ENCODE measurements at regions not wholly inside any gene's neighbourhood (a gene's known extent, or its start where the extent isn't known, plus 50 kb on each side); places are given as distances from the start of the nearest gene placed in this dataset.

DNA sequence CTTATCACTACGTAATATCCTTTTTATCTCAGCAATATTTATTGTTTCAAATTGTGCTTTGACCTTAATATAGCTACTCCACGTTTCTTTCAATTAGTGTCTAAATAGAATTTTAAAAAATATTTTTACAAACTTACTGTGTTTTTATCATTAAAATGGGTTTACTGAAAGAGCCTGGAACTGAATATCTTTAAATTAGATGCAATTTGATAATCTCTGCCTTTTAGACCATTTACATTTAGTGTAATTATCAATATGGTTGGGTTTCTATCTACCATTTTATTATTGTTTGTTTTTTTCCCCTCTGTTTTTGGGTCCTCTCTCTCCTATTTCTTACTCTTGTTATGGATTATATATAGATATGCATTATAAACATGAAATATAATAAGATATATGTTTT, 327.8 kb downstream of the IRX2 start:
- Histone ChIP-seq H3K36me3 (ENCODE audit: control insufficient read depth, insufficient read depth, low read length) (no peaks in the 10 kb centered on the region), H3K4me1 (ENCODE audit: control insufficient read depth, insufficient read depth, low read length, poor library complexity, severe bottlenecking) (no peaks in the 10 kb centered on the region), H3K9me3 (ENCODE audit: control insufficient read depth, low read length) (no peaks in the 10 kb centered on the region), H3K4me3 (ENCODE audit: insufficient read depth, low read depth, low read length, poor library complexity, severe bottlenecking) (no peak overlapping the region), H3K27ac (ENCODE audit: insufficient read depth, low read length, poor library complexity, severe bottlenecking) (no peak overlapping the region), H3K27me3 (replicated peaks; ENCODE audit: control insufficient read depth, insufficient read depth, low read length, poor library complexity, severe bottlenecking) (no peaks in the 10 kb centered on the region)
- DNase-seq = no peak

DNA sequence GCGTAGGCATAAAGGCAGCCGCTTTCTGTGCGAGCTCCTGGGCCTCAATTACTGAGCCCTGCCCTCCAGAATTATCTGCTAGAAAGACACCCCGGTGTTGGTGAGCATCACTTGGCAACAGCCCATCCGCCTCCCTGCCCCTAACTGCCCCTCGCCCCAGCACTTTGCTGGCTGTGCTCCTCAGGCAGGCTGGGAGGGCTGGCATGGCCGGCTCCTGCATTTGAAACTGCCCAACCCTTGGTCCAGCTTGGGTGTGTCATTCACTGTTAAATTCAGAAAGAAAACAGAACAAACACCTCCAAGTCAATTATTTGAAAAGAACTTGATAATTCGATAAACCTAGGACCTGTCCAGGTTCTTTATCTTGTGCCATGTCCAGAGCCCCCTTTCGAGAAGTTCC, 334.2 kb downstream of the IRX2 start:
- Histone ChIP-seq H3K27ac (ENCODE audit: insufficient read depth, low read length, poor library complexity, severe bottlenecking) (no peak overlapping the region), H3K9me3 (ENCODE audit: control insufficient read depth, low read length) (no peaks in the 10 kb centered on the region), H3K27me3 (replicated peaks; ENCODE audit: control insufficient read depth, insufficient read depth, low read length, poor library complexity, severe bottlenecking) (no peaks in the 10 kb centered on the region), H3K36me3 (ENCODE audit: control insufficient read depth, insufficient read depth, low read length) (no peaks in the 10 kb centered on the region), H3K4me1 (ENCODE audit: control insufficient read depth, insufficient read depth, low read length, poor library complexity, severe bottlenecking) (no peaks in the 10 kb centered on the region), H3K4me3 (ENCODE audit: insufficient read depth, low read depth, low read length, poor library complexity, severe bottlenecking) (no peak overlapping the region)
- no peak for DNase-seq

GRCh38 chr5:2415678-2416077, 335.8 kb downstream of the IRX2 start:
- no peaks in the 10 kb centered on the region for H3K27me3 ChIP-seq (replicated peaks; ENCODE audit: control insufficient read depth, insufficient read depth, low read length, poor library complexity, severe bottlenecking)
- H3K27ac ChIP-seq (ENCODE audit: insufficient read depth, low read length, poor library complexity, severe bottlenecking) = no peak overlapping the region
- no peaks in the 10 kb centered on the region for H3K9me3 ChIP-seq (ENCODE audit: control insufficient read depth, low read length)
- no peaks in the 10 kb centered on the region for H3K4me1 ChIP-seq (ENCODE audit: control insufficient read depth, insufficient read depth, low read length, poor library complexity, severe bottlenecking)
- H3K36me3 ChIP-seq (ENCODE audit: control insufficient read depth, insufficient read depth, low read length) = no peaks in the 10 kb centered on the region
- no peak for DNase-seq
- no peak overlapping the region for H3K4me3 ChIP-seq (ENCODE audit: insufficient read depth, low read depth, low read length, poor library complexity, severe bottlenecking)

- H3K4me3 ChIP-seq (ENCODE audit: insufficient read depth, low read depth, low read length, poor library complexity, severe bottlenecking) = no peak overlapping the region
- no peaks in the 10 kb centered on the region for H3K9me3 ChIP-seq (ENCODE audit: control insufficient read depth, low read length)
- no peaks in the 10 kb centered on the region for H3K4me1 ChIP-seq (ENCODE audit: control insufficient read depth, insufficient read depth, low read length, poor library complexity, severe bottlenecking)
- no peak overlapping the region for H3K27ac ChIP-seq (ENCODE audit: insufficient read depth, low read length, poor library complexity, severe bottlenecking)
- no peak for DNase-seq
- no peaks in the 10 kb centered on the region for H3K36me3 ChIP-seq (ENCODE audit: control insufficient read depth, insufficient read depth, low read length)
- H3K27me3 ChIP-seq (replicated peaks; ENCODE audit: control insufficient read depth, insufficient read depth, low read length, poor library complexity, severe bottlenecking) = no peaks in the 10 kb centered on the region
Measured at GRCh38 chr5:2410451-2410850, 341.0 kb downstream of the IRX2 start.

GRCh38 chr5:2403296-2403695, 348.2 kb downstream of the IRX2 start:
- Histone ChIP-seq H3K4me1 (ENCODE audit: control insufficient read depth, insufficient read depth, low read length, poor library complexity, severe bottlenecking) (no peaks in the 10 kb centered on the region), H3K36me3 (ENCODE audit: control insufficient read depth, insufficient read depth, low read length) (no peaks in the 10 kb centered on the region), H3K9me3 (ENCODE audit: control insufficient read depth, low read length) (no peaks in the 10 kb centered on the region), H3K4me3 (ENCODE audit: insufficient read depth, low read depth, low read length, poor library complexity, severe bottlenecking) (no peak overlapping the region), H3K27ac (ENCODE audit: insufficient read depth, low read length, poor library complexity, severe bottlenecking) (no peak overlapping the region), H3K27me3 (replicated peaks; ENCODE audit: control insufficient read depth, insufficient read depth, low read length, poor library complexity, severe bottlenecking) (no peaks in the 10 kb centered on the region)
- no peak for DNase-seq

GRCh38 chr5:2399804-2400203, 351.7 kb downstream of the IRX2 start:
- Histone ChIP-seq H3K4me1 (ENCODE audit: control insufficient read depth, insufficient read depth, low read length, poor library complexity, severe bottlenecking) (no peaks in the 10 kb centered on the region), H3K27me3 (replicated peaks; ENCODE audit: control insufficient read depth, insufficient read depth, low read length, poor library complexity, severe bottlenecking) (no peaks in the 10 kb centered on the region), H3K9me3 (ENCODE audit: control insufficient read depth, low read length) (no peaks in the 10 kb centered on the region), H3K27ac (ENCODE audit: insufficient read depth, low read length, poor library complexity, severe bottlenecking) (no peak overlapping the region), H3K4me3 (ENCODE audit: insufficient read depth, low read depth, low read length, poor library complexity, severe bottlenecking) (no peak overlapping the region), H3K36me3 (ENCODE audit: control insufficient read depth, insufficient read depth, low read length) (no peaks in the 10 kb centered on the region)
- no peak for DNase-seq

DNA sequence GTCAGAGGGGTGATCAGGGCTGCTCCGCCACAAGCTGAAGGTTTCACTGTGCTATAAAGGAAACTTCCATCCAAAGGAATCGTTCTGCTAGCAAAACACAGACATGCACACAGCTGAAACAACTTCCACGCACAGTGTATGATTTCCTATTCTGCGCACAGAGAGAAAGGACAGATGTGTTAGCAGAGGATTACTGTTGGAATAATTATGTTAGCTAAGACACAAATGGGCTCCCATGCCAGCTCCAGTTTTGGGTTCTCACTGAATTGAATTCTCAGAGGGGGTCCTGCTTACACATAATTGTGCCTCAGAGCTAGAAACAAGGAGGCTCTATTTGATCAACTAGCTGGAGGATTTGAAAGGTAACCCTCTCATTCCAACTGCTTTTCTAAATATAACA, 352.4 kb downstream of the IRX2 start:
- Histone ChIP-seq H3K27me3 (replicated peaks; ENCODE audit: control insufficient read depth, insufficient read depth, low read length, poor library complexity, severe bottlenecking) (no peaks in the 10 kb centered on the region), H3K4me3 (ENCODE audit: insufficient read depth, low read depth, low read length, poor library complexity, severe bottlenecking) (no peak overlapping the region), H3K27ac (ENCODE audit: insufficient read depth, low read length, poor library complexity, severe bottlenecking) (no peak overlapping the region), H3K36me3 (ENCODE audit: control insufficient read depth, insufficient read depth, low read length) (no peaks in the 10 kb centered on the region), H3K4me1 (ENCODE audit: control insufficient read depth, insufficient read depth, low read length, poor library complexity, severe bottlenecking) (no peaks in the 10 kb centered on the region), H3K9me3 (ENCODE audit: control insufficient read depth, low read length) (no peaks in the 10 kb centered on the region)
- DNase-seq = no peak

DNA sequence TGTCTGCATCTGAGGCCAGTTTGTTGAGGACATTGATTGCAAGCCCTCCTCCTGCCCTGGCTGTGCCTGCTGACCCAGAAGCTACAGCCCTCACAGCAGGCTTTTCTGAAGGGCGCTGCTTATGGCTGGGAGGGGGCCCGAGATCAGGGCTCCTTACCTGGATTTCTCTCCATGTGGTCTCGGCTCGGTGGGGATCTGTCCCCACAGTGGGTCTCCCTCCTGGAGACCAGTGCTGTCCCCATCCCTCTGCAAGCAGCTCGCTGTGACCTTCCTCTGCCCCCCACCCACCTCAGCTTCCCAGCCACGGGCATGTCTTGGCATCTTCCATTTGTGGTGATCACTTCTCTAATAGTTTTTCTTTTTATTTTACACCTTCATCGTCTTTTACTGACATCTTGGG, 357.9 kb downstream of the IRX2 start:
- Histone ChIP-seq H3K27me3 (replicated peaks; ENCODE audit: control insufficient read depth, insufficient read depth, low read length, poor library complexity, severe bottlenecking) (no peaks in the 10 kb centered on the region), H3K27ac (ENCODE audit: insufficient read depth, low read length, poor library complexity, severe bottlenecking) (no peak overlapping the region), H3K36me3 (ENCODE audit: control insufficient read depth, insufficient read depth, low read length) (no peaks in the 10 kb centered on the region), H3K4me1 (ENCODE audit: control insufficient read depth, insufficient read depth, low read length, poor library complexity, severe bottlenecking) (no peaks in the 10 kb centered on the region), H3K4me3 (ENCODE audit: insufficient read depth, low read depth, low read length, poor library complexity, severe bottlenecking) (no peak overlapping the region), H3K9me3 (ENCODE audit: control insufficient read depth, low read length) (no peaks in the 10 kb centered on the region)
- no peak for DNase-seq

GRCh38 chr5:2391566-2391965, 359.9 kb downstream of the IRX2 start:
- H3K27ac ChIP-seq (ENCODE audit: insufficient read depth, low read length, poor library complexity, severe bottlenecking) = no peak overlapping the region
- H3K27me3 ChIP-seq (replicated peaks; ENCODE audit: control insufficient read depth, insufficient read depth, low read length, poor library complexity, severe bottlenecking) = no peaks in the 10 kb centered on the region
- no peak for DNase-seq
- H3K9me3 ChIP-seq (ENCODE audit: control insufficient read depth, low read length) = no peaks in the 10 kb centered on the region
- no peaks in the 10 kb centered on the region for H3K4me1 ChIP-seq (ENCODE audit: control insufficient read depth, insufficient read depth, low read length, poor library complexity, severe bottlenecking)
- no peak overlapping the region for H3K4me3 ChIP-seq (ENCODE audit: insufficient read depth, low read depth, low read length, poor library complexity, severe bottlenecking)
- H3K36me3 ChIP-seq (ENCODE audit: control insufficient read depth, insufficient read depth, low read length) = no peaks in the 10 kb centered on the region

DNA sequence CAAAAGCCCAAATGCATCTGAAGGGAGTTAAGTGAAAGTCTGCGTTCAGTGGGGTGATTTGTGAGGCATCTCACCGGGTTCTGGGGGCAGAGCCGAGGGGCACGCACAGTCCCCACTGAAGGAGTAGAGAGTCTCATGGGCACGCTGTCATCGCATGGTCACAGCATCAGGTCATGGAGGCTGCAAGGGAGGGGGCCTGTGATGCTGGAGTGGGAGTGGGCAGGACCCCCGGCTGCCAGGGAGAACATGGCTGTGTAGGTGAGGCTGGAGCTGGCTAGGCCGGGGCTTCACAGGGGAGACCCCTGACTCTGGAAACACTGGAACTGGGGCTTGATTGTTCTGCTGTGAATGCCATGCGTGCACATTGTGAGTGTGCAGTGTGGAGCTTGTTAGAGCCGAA, 360.5 kb downstream of the IRX2 start:
- no peaks in the 10 kb centered on the region for H3K27me3 ChIP-seq (replicated peaks; ENCODE audit: control insufficient read depth, insufficient read depth, low read length, poor library complexity, severe bottlenecking)
- H3K4me1 ChIP-seq (ENCODE audit: control insufficient read depth, insufficient read depth, low read length, poor library complexity, severe bottlenecking) = no peaks in the 10 kb centered on the region
- no peaks in the 10 kb centered on the region for H3K36me3 ChIP-seq (ENCODE audit: control insufficient read depth, insufficient read depth, low read length)
- H3K9me3 ChIP-seq (ENCODE audit: control insufficient read depth, low read length) = no peaks in the 10 kb centered on the region
- no peak overlapping the region for H3K4me3 ChIP-seq (ENCODE audit: insufficient read depth, low read depth, low read length, poor library complexity, severe bottlenecking)
- DNase-seq = no peak
- H3K27ac ChIP-seq (ENCODE audit: insufficient read depth, low read length, poor library complexity, severe bottlenecking) = no peak overlapping the region

- Histone ChIP-seq H3K4me3 (ENCODE audit: insufficient read depth, low read depth, low read length, poor library complexity, severe bottlenecking) (no peak overlapping the region), H3K9me3 (ENCODE audit: control insufficient read depth, low read length) (no peaks in the 10 kb centered on the region), H3K27ac (ENCODE audit: insufficient read depth, low read length, poor library complexity, severe bottlenecking) (no peak overlapping the region), H3K4me1 (ENCODE audit: control insufficient read depth, insufficient read depth, low read length, poor library complexity, severe bottlenecking) (no peaks in the 10 kb centered on the region), H3K27me3 (replicated peaks; ENCODE audit: control insufficient read depth, insufficient read depth, low read length, poor library complexity, severe bottlenecking) (no peaks in the 10 kb centered on the region), H3K36me3 (ENCODE audit: control insufficient read depth, insufficient read depth, low read length) (no peaks in the 10 kb centered on the region)
- DNase-seq = no peak
Measured at GRCh38 chr5:2388571-2388970, 362.9 kb downstream of the IRX2 start.
